Effector memory CD4-positive, alpha-beta T cell (primary cell): ENCODE measurements at regions not wholly inside any gene's neighbourhood (a gene's known extent, or its start where the extent isn't known, plus 50 kb on each side); places are given as distances from the start of the nearest gene placed in this dataset.

ENCODE experiments used
- DNase-seq, 3 donors: peaks; one replicate each; pipeline ENCODE4 v3.0.0-alpha.2; 2020
- H3K27ac ChIP-seq: 2 replicates; pipeline ENCODE4 v1.7.0; 2013; ENCODE audit warnings: mild to moderate bottlenecking, low read length, moderate library complexity; ENCODE audit not compliant: insufficient read depth, poor library complexity, severe bottlenecking
- H3K27me3 ChIP-seq: replicated peaks from 2 replicates; pipeline ENCODE4 v1.7.0; 2013; ENCODE audit warnings: mild to moderate bottlenecking, low read length; ENCODE audit not compliant: insufficient read depth, control insufficient read depth, poor library complexity, severe bottlenecking
- H3K36me3 ChIP-seq: 2 replicates; pipeline ENCODE4 v1.7.0; 2013; ENCODE audit warnings: mild to moderate bottlenecking, low read length, moderate library complexity; ENCODE audit not compliant: control insufficient read depth, insufficient read depth
- H3K4me1 ChIP-seq: 2 replicates; pipeline ENCODE4 v1.7.0; 2013; ENCODE audit warnings: low read length, mild to moderate bottlenecking; ENCODE audit not compliant: control insufficient read depth, insufficient read depth, poor library complexity, severe bottlenecking
- H3K4me3 ChIP-seq: 2 replicates; pipeline ENCODE4 v1.7.0; 2013; ENCODE audit warnings: low read length, low read depth, mild to moderate bottlenecking; ENCODE audit not compliant: insufficient read depth, poor library complexity, severe bottlenecking
- H3K9me3 ChIP-seq: 2 replicates; pipeline ENCODE4 v1.7.0; 2013; ENCODE audit warnings: mild to moderate bottlenecking, low read length, moderate library complexity; ENCODE audit not compliant: control insufficient read depth

GRCh38 chr4:27908356-27908755 is 1047.7 kb downstream of the STIM2 start:
- H3K27ac ChIP-seq = no peak overlapping the region
- H3K4me3 ChIP-seq = no peak overlapping the region
- H3K36me3 ChIP-seq = no peaks in the 10 kb centered on the region
- H3K27me3 ChIP-seq = no peaks in the 10 kb centered on the region
- no peaks in the 10 kb centered on the region for H3K4me1 ChIP-seq
- H3K9me3 ChIP-seq = no peaks in the 10 kb centered on the region
- no peak for DNase-seq

GRCh38 chr4:27910227-27910626 is 1049.6 kb downstream of the STIM2 start:
- no peaks in the 10 kb centered on the region for H3K4me1 ChIP-seq

GRCh38 chr4:27911047-27911446 is 1050.4 kb downstream of the STIM2 start:
- H3K36me3 ChIP-seq = no peaks in the 10 kb centered on the region
- H3K4me3 ChIP-seq = no peak overlapping the region
- no peaks in the 10 kb centered on the region for H3K27me3 ChIP-seq
- H3K4me1 ChIP-seq = no peaks in the 10 kb centered on the region
- no peak for DNase-seq
- no peaks in the 10 kb centered on the region for H3K9me3 ChIP-seq
- no peak overlapping the region for H3K27ac ChIP-seq

More at GRCh38 chr4:27910227-27910626, 1049.6 kb downstream of the STIM2 start:
- no peaks in the 10 kb centered on the region for H3K27me3 ChIP-seq
- H3K4me3 ChIP-seq = no peak overlapping the region
- H3K27ac ChIP-seq = no peak overlapping the region
- DNase-seq = no peak
- no peaks in the 10 kb centered on the region for H3K36me3 ChIP-seq
- no peaks in the 10 kb centered on the region for H3K9me3 ChIP-seq

- Histone ChIP-seq H3K4me1 (no peaks in the 10 kb centered on the region), H3K36me3 (no peaks in the 10 kb centered on the region), H3K4me3 (no peak overlapping the region), H3K27ac (no peak overlapping the region), H3K27me3 (no peaks in the 10 kb centered on the region), H3K9me3 (no peaks in the 10 kb centered on the region)
- DNase-seq = no peak
These were observed 1053.1 kb downstream of the STIM2 start for GRCh38 chr4:27913738-27914137.

- Histone ChIP-seq H3K27ac (no peak overlapping the region), H3K9me3 (no peaks in the 10 kb centered on the region), H3K4me1 (no peaks in the 10 kb centered on the region), H3K4me3 (no peak overlapping the region), H3K36me3 (no peaks in the 10 kb centered on the region), H3K27me3 (no peaks in the 10 kb centered on the region)
- DNase-seq = no peak
These were observed 1055.2 kb downstream of the STIM2 start for GRCh38 chr4:27915822-27916221.

- no peak overlapping the region for H3K27ac ChIP-seq
- H3K4me1 ChIP-seq = no peaks in the 10 kb centered on the region
- H3K36me3 ChIP-seq = no peaks in the 10 kb centered on the region
- DNase-seq = no peak
- no peak overlapping the region for H3K4me3 ChIP-seq
- no peaks in the 10 kb centered on the region for H3K9me3 ChIP-seq
- no peaks in the 10 kb centered on the region for H3K27me3 ChIP-seq
These were observed 1056.0 kb downstream of the STIM2 start for GRCh38 chr4:27916452-27917184.

- Histone ChIP-seq H3K36me3 (no peaks in the 10 kb centered on the region), H3K4me3 (no peak overlapping the region), H3K4me1 (no peaks in the 10 kb centered on the region), H3K27me3 (no peaks in the 10 kb centered on the region), H3K27ac (no peak overlapping the region), H3K9me3 (no peaks in the 10 kb centered on the region)
- no peak for DNase-seq
These were observed 1056.7 kb downstream of the STIM2 start for GRCh38 chr4:27917381-27917780.

- Histone ChIP-seq H3K27me3 (no peaks in the 10 kb centered on the region), H3K4me3 (no peak overlapping the region)
These were observed 1060.6 kb downstream of the STIM2 start for GRCh38 chr4:27921231-27921630.

GRCh38 chr4:27928761-27929540 is 1068.3 kb downstream of the STIM2 start:
- no peak overlapping the region for H3K4me3 ChIP-seq
- no peaks in the 10 kb centered on the region for H3K36me3 ChIP-seq
- H3K27ac ChIP-seq = no peak overlapping the region
- H3K4me1 ChIP-seq = no peaks in the 10 kb centered on the region
- DNase-seq = no peak
- H3K27me3 ChIP-seq = no peaks in the 10 kb centered on the region
- H3K9me3 ChIP-seq = no peaks in the 10 kb centered on the region

More at GRCh38 chr4:27921231-27921630, 1060.6 kb downstream of the STIM2 start:
- H3K4me1 ChIP-seq = no peaks in the 10 kb centered on the region
- DNase-seq = no peak
- H3K27ac ChIP-seq = no peak overlapping the region
- no peaks in the 10 kb centered on the region for H3K9me3 ChIP-seq
- no peaks in the 10 kb centered on the region for H3K36me3 ChIP-seq

GRCh38 chr4:27930291-27930690 is 1069.7 kb downstream of the STIM2 start:
- H3K4me3 ChIP-seq = no peak overlapping the region
- no peak for DNase-seq
- no peaks in the 10 kb centered on the region for H3K4me1 ChIP-seq
- no peaks in the 10 kb centered on the region for H3K9me3 ChIP-seq
- no peaks in the 10 kb centered on the region for H3K36me3 ChIP-seq
- no peak overlapping the region for H3K27ac ChIP-seq
- H3K27me3 ChIP-seq = no peaks in the 10 kb centered on the region
